ENCODE measurements at regions not wholly inside any gene's neighbourhood (a gene's known extent, or its start where the extent isn't known, plus 50 kb on each side); places are given as distances from the start of the nearest gene placed in this dataset.

DNA sequence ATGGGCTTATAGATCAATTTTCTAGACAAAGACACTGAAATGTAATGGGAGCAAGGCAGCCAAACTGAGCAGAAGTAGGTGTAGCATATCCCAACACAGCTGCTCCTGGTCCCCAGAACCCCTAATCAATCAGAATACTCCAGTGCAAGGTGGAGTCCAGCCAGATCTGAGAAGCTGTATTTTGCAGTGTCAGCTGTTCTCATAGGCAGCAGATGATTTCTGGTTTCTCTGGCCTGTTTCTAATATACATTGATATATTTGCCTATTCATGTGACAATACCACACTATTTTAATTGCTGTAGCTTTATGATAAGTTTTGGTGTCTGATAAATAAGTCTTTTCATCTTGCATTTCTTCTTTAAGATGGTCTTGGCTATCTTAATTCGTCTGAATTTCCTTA lies 117.4 kb upstream of the STARD3NL start:
- in situ Hi-C loops (cut with MboI; ENCODE audit: low pct_unique_long_range_greater_than_20kb, low sequenced_read_pairs, unreplicated experiment): no loop called here
- TF ChIP-seq, protein P1, sequence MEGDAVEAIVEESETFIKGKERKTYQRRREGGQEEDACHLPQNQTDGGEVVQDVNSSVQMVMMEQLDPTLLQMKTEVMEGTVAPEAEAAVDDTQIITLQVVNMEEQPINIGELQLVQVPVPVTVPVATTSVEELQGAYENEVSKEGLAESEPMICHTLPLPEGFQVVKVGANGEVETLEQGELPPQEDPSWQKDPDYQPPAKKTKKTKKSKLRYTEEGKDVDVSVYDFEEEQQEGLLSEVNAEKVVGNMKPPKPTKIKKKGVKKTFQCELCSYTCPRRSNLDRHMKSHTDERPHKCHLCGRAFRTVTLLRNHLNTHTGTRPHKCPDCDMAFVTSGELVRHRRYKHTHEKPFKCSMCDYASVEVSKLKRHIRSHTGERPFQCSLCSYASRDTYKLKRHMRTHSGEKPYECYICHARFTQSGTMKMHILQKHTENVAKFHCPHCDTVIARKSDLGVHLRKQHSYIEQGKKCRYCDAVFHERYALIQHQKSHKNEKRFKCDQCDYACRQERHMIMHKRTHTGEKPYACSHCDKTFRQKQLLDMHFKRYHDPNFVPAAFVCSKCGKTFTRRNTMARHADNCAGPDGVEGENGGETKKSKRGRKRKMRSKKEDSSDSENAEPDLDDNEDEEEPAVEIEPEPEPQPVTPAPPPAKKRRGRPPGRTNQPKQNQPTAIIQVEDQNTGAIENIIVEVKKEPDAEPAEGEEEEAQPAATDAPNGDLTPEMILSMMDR (IDR thresholded peaks at IDR 0.05; ENCODE audit: extremely low read depth, insufficient read depth, missing control alignments): no peak
- no peak for DNase-seq (ENCODE audit: low spot score)

GRCh38 chr7:38066391-38066790 lies 111.7 kb upstream of the STARD3NL start:
- TF ChIP-seq, protein P1 (IDR thresholded peaks at IDR 0.05; ENCODE audit: extremely low read depth, insufficient read depth, missing control alignments): no peak
- DNase-seq (ENCODE audit: low spot score): no peak
- in situ Hi-C loops (cut with MboI; ENCODE audit: low pct_unique_long_range_greater_than_20kb, low sequenced_read_pairs, unreplicated experiment): no loop called here

DNA sequence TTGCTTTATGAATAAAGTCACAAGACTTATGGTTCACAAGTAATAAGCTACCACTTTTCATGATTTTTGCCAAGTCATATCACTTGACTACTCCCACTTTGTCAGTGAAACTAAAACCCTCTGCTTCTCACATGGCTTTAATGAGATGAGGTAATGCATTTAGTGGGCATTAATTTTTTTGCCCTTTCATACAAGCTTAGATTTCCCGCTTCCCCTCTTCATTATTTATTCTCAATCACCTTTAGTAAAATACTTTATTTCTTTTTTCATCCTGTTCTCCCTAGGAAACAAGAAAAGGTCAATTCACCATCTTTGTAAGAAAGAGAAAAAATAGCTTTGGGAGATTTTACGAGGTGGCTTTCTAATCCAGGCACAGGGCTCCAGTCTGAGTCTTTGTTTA lies 109.6 kb upstream of the STARD3NL start:
- in situ Hi-C loops (cut with MboI; ENCODE audit: low pct_unique_long_range_greater_than_20kb, low sequenced_read_pairs, unreplicated experiment): no loop called here
- no peak for DNase-seq (ENCODE audit: low spot score)
- TF ChIP-seq, protein P1 (IDR thresholded peaks at IDR 0.05; ENCODE audit: extremely low read depth, insufficient read depth, missing control alignments): no peak

GRCh38 chr7:38069052-38069451 lies 109.0 kb upstream of the STARD3NL start:
- in situ Hi-C loops (cut with MboI; ENCODE audit: low pct_unique_long_range_greater_than_20kb, low sequenced_read_pairs, unreplicated experiment): no loop called here
- TF ChIP-seq, protein P1 (IDR thresholded peaks at IDR 0.05; ENCODE audit: extremely low read depth, insufficient read depth, missing control alignments): no peak
- DNase-seq (ENCODE audit: low spot score): no peak

DNA sequence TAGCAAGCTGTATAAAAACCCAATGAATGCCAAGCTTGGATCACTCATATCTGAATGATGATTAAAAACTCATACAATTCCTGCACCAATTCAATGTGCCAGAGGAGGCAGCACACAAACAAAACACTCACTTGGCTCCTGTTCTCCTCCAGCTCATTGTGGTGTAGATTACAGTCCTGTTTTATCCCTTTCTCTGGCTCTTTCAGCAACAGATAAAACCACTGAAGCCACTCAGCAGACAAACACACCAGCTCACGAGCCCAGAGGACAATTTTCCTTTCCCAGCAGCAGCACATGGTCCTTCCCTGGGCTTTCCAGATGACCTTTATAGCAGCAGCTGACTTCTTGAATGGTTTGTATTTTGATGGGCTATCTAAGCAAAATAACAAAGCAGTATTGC lies 107.3 kb upstream of the STARD3NL start:
- in situ Hi-C loops (cut with MboI; ENCODE audit: low pct_unique_long_range_greater_than_20kb, low sequenced_read_pairs, unreplicated experiment): no loop called here
- TF ChIP-seq, protein P1 (IDR thresholded peaks at IDR 0.05; ENCODE audit: extremely low read depth, insufficient read depth, missing control alignments): no peak
- DNase-seq (ENCODE audit: low spot score): no peak

DNA sequence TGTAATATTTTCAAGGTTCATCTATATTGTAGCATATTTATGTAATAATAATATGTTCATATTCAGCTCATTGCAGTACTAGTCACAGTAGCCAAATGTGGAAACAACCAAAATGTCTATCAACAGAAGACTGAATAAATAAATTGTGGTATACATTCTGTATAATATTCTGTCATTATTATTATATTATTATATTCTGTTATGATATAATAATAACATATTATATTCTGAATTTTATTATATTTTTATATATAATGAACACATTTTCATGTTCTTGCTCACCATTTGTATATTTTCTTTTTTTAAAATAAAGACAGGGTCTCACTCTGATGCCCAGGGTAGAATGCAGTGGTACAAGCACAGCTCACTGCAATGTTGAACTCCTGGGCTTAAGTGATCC lies 91.2 kb upstream of the STARD3NL start:
- TF ChIP-seq, protein P1 (IDR thresholded peaks at IDR 0.05; ENCODE audit: extremely low read depth, insufficient read depth, missing control alignments): no peak
- DNase-seq (ENCODE audit: low spot score): no peak
- in situ Hi-C loops (cut with MboI; ENCODE audit: low pct_unique_long_range_greater_than_20kb, low sequenced_read_pairs, unreplicated experiment): no loop called here

DNA sequence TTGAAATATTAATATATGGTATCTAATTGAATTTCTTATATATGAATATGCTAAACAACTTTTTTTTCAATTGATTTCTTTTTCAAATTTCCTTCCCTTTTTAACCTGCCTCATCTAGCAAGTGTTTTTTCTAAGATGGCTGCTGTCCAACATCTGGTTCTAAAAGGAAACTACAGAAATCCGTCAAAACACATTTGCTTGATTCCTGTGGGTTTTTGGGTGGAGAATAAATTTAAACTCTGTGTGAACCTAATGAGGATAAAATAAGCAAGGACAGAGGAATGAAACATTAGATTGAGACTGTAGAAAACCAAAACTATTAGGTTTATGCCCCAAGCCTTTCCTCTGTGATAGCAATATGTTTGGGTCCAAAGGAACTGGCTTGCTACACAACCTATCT lies 75.5 kb upstream of the STARD3NL start:
- TF ChIP-seq, protein P1 (IDR thresholded peaks at IDR 0.05; ENCODE audit: extremely low read depth, insufficient read depth, missing control alignments): no peak
- no peak for DNase-seq (ENCODE audit: low spot score)

More for the DNA sequence above, 75.5 kb upstream of the STARD3NL start:
- in situ Hi-C loops (cut with MboI; ENCODE audit: low pct_unique_long_range_greater_than_20kb, low sequenced_read_pairs, unreplicated experiment): loop anchor here (10.0 kb wide), 1 partner anchor 222 kb away; no protein-coding TSS in a partner anchor

Measured in GM13977 (cell line).